Effector memory CD4-positive, alpha-beta T cell (primary cell): ENCODE measurements at regions not wholly inside any gene's neighbourhood (a gene's known extent, or its start where the extent isn't known, plus 50 kb on each side); places are given as distances from the start of the nearest gene placed in this dataset.

Experiments used
- DNase-seq, 3 donors: peaks; one replicate each; pipeline ENCODE4 v3.0.0-alpha.2; 2020
- H3K27ac ChIP-seq: 2 replicates; pipeline ENCODE4 v1.7.0; 2013; ENCODE audit warnings: mild to moderate bottlenecking, low read length, moderate library complexity; ENCODE audit not compliant: insufficient read depth, poor library complexity, severe bottlenecking
- H3K27me3 ChIP-seq: replicated peaks from 2 replicates; pipeline ENCODE4 v1.7.0; 2013; ENCODE audit warnings: mild to moderate bottlenecking, low read length; ENCODE audit not compliant: insufficient read depth, control insufficient read depth, poor library complexity, severe bottlenecking
- H3K36me3 ChIP-seq: 2 replicates; pipeline ENCODE4 v1.7.0; 2013; ENCODE audit warnings: mild to moderate bottlenecking, low read length, moderate library complexity; ENCODE audit not compliant: control insufficient read depth, insufficient read depth
- H3K4me1 ChIP-seq: 2 replicates; pipeline ENCODE4 v1.7.0; 2013; ENCODE audit warnings: low read length, mild to moderate bottlenecking; ENCODE audit not compliant: control insufficient read depth, insufficient read depth, poor library complexity, severe bottlenecking
- H3K4me3 ChIP-seq: 2 replicates; pipeline ENCODE4 v1.7.0; 2013; ENCODE audit warnings: low read length, low read depth, mild to moderate bottlenecking; ENCODE audit not compliant: insufficient read depth, poor library complexity, severe bottlenecking
- H3K9me3 ChIP-seq: 2 replicates; pipeline ENCODE4 v1.7.0; 2013; ENCODE audit warnings: mild to moderate bottlenecking, low read length, moderate library complexity; ENCODE audit not compliant: control insufficient read depth

DNA sequence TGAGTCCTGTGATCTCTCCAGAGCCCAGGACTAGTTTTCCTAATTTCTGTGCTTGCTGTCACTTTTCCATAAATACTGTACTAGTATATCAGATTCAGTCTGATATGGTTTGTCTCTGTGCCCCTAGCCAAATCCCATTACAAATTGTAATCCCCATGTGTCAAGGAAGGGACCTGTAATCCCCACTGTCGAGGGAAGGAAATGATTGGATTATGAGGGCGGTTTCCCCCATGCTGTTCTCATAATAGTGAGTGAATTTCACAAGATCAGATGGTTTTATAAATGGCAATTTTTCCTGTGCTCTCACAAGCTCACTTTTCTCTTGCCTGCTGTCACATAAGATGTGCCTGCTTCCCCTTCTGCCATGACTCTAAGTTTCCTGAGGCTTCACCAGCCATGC, 54.8 kb upstream of the IFRD1 start:
- peaks cover 18% of the 10 kb centered on the region for H3K4me1 ChIP-seq
- H3K27me3 ChIP-seq = no peaks in the 10 kb centered on the region
- no peaks in the 10 kb centered on the region for H3K36me3 ChIP-seq
- H3K27ac ChIP-seq = no peak overlapping the region
- no peaks in the 10 kb centered on the region for H3K9me3 ChIP-seq
- no peak overlapping the region for H3K4me3 ChIP-seq
- DNase-seq = no peak

GRCh38 chr7:112395893-112396292, 54.4 kb upstream of the IFRD1 start:
- no peak for DNase-seq
- Histone ChIP-seq H3K4me1 (peaks cover 18% of the 10 kb centered on the region), H3K27ac (no peak overlapping the region), H3K4me3 (no peak overlapping the region), H3K9me3 (no peaks in the 10 kb centered on the region), H3K27me3 (no peaks in the 10 kb centered on the region), H3K36me3 (no peaks in the 10 kb centered on the region)

- Histone ChIP-seq H3K27me3 (no peaks in the 10 kb centered on the region), H3K4me3 (no peak overlapping the region), H3K36me3 (no peaks in the 10 kb centered on the region), H3K4me1 (peaks cover 13% of the 10 kb centered on the region), H3K27ac (no peak overlapping the region), H3K9me3 (no peaks in the 10 kb centered on the region)
- DNase-seq = peak; percentile 9 to 15 (median 13)
These were observed 51.7 kb upstream of the IFRD1 start for GRCh38 chr7:112398534-112398933.

GRCh38 chr7:112399501-112399900, 50.8 kb upstream of the IFRD1 start:
- no peak for DNase-seq
- no peaks in the 10 kb centered on the region for H3K9me3 ChIP-seq
- H3K27ac ChIP-seq = no peak overlapping the region
- H3K27me3 ChIP-seq = no peaks in the 10 kb centered on the region
- no peaks in the 10 kb centered on the region for H3K36me3 ChIP-seq
- H3K4me3 ChIP-seq = no peak overlapping the region
- H3K4me1 ChIP-seq = peaks cover 13% of the 10 kb centered on the region

DNA sequence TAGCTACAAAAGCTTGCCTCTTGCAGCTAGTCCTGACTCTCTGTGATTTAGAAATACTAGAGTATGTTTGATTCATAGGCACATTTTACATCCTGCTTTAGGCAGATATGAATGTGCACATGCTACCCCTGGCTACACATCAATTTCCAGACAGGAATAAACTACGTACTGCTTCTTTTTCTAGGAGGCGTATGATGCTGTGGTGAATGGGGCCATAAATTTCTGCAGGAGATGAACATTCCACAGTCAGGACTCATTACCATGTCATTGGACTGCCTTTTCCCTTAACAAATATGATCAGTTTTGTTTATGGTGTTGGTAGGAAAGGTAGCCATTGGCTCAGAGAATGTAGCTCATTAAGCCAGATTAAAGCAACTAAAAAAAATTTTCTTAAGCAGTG, 50.1 kb upstream of the IFRD1 start:
- no peak for DNase-seq
- Histone ChIP-seq H3K4me1 (peaks cover 13% of the 10 kb centered on the region), H3K36me3 (no peaks in the 10 kb centered on the region), H3K4me3 (no peak overlapping the region), H3K27ac (no peak overlapping the region), H3K9me3 (no peaks in the 10 kb centered on the region), H3K27me3 (no peaks in the 10 kb centered on the region)
